ENCODE measurements at regions not wholly inside any gene's neighbourhood (a gene's known extent, or its start where the extent isn't known, plus 50 kb on each side); places are given as distances from the start of the nearest gene placed in this dataset.

GRCh38 chr5:166716856-166717492 lies 1574.5 kb upstream of the WWC1 start:
- TF ChIP-seq CTCF (IDR thresholded peaks at IDR 0.05; ENCODE audit: low read depth, low read length) (no peak), POLR2A (IDR thresholded peaks at IDR 0.05; ENCODE audit: extremely low read depth, insufficient read length) (no peak), MYC (IDR thresholded peaks at IDR 0.05; ENCODE audit: low read depth, low read length) (no peak), MAX (IDR thresholded peaks at IDR 0.05; ENCODE audit: low read depth, low read length) (no peak)
- H3K4me3 ChIP-seq (ENCODE audit: low read depth, low read length), result no peak overlapping the region
- no peak for DNase-seq (ENCODE audit: low read depth)

GRCh38 chr5:166719991-166720390 lies 1571.5 kb upstream of the WWC1 start:
- TF ChIP-seq CTCF (IDR thresholded peaks at IDR 0.05; ENCODE audit: low read depth, low read length) (no peak), MYC (IDR thresholded peaks at IDR 0.05; ENCODE audit: low read depth, low read length) (no peak), MAX (IDR thresholded peaks at IDR 0.05; ENCODE audit: low read depth, low read length) (no peak), POLR2A (IDR thresholded peaks at IDR 0.05; ENCODE audit: extremely low read depth, insufficient read length) (no peak)
- no peak for DNase-seq (ENCODE audit: low read depth)

GRCh38 chr5:166722939-166723338 lies 1568.5 kb upstream of the WWC1 start:
- TF ChIP-seq MYC (IDR thresholded peaks at IDR 0.05; ENCODE audit: low read depth, low read length) (no peak), CTCF (IDR thresholded peaks at IDR 0.05; ENCODE audit: low read depth, low read length) (no peak), POLR2A (IDR thresholded peaks at IDR 0.05; ENCODE audit: extremely low read depth, insufficient read length) (no peak), MAX (IDR thresholded peaks at IDR 0.05; ENCODE audit: low read depth, low read length) (no peak)
- no peak overlapping the region for H3K4me3 ChIP-seq (ENCODE audit: low read depth, low read length)
- DNase-seq (ENCODE audit: low read depth), result peak; percentile 49

More at GRCh38 chr5:166719991-166720390, 1571.5 kb upstream of the WWC1 start:
- H3K4me3 ChIP-seq (ENCODE audit: low read depth, low read length), result no peak overlapping the region

- no peak for TF ChIP-seq POLR2A (IDR thresholded peaks at IDR 0.05; ENCODE audit: extremely low read depth, insufficient read length)
- TF ChIP-seq CTCF (IDR thresholded peaks at IDR 0.05; ENCODE audit: low read depth, low read length), result no peak
- no peak for TF ChIP-seq MAX (IDR thresholded peaks at IDR 0.05; ENCODE audit: low read depth, low read length)
- TF ChIP-seq MYC (IDR thresholded peaks at IDR 0.05; ENCODE audit: low read depth, low read length), result no peak
- DNase-seq (ENCODE audit: low read depth), result no peak
- H3K4me3 ChIP-seq (ENCODE audit: low read depth, low read length), result no peak overlapping the region
Measured at GRCh38 chr5:166724284-166724683, 1567.2 kb upstream of the WWC1 start.

GRCh38 chr5:166725593-166725992 lies 1565.9 kb upstream of the WWC1 start:
- no peak for DNase-seq (ENCODE audit: low read depth)
- H3K4me3 ChIP-seq (ENCODE audit: low read depth, low read length), result no peak overlapping the region
- no peak for TF ChIP-seq CTCF (IDR thresholded peaks at IDR 0.05; ENCODE audit: low read depth, low read length)
- TF ChIP-seq POLR2A (IDR thresholded peaks at IDR 0.05; ENCODE audit: extremely low read depth, insufficient read length), result no peak
- no peak for TF ChIP-seq MAX (IDR thresholded peaks at IDR 0.05; ENCODE audit: low read depth, low read length)

All from NB4 (cell line).